HG02798 (cell line): ENCODE measurements at regions not wholly inside any gene's neighbourhood (a gene's known extent, or its start where the extent isn't known, plus 50 kb on each side); places are given as distances from the start of the nearest gene placed in this dataset.

Experiments
- ATAC-seq: cut with Tn5 transposase; IDR thresholded peaks from one replicate; pipeline ENCODE4 v1.9.1; 2021; ENCODE audit warnings: mild to moderate bottlenecking; ENCODE audit not compliant: unreplicated experiment, poor library complexity

GRCh38 chr6:77535172-77535571 lies 71.9 kb upstream of the HTR1B start:
- ATAC-seq = no peak

GRCh38 chr6:77536701-77537100 lies 73.4 kb upstream of the HTR1B start:
- no peak for ATAC-seq

DNA sequence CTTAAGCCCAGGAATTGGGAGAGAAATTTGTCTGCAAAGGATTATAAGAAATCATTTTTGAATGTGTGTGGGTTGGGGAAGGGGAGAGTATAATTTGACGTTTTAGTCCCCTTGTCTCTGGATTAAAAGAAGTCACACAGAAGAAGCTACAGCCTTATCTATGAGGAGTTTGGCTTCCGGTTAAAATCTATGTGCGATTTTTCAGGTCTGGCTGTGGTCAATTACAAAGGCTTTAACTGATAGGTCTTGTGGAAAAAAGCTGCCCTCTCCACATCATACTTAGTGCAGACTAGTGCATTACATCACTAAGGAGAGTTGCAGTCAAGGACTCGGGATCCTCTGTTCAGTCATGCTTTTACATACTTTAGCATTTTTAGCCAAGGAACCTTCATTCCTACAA lies 80.3 kb upstream of the HTR1B start:
- no peak for ATAC-seq

DNA sequence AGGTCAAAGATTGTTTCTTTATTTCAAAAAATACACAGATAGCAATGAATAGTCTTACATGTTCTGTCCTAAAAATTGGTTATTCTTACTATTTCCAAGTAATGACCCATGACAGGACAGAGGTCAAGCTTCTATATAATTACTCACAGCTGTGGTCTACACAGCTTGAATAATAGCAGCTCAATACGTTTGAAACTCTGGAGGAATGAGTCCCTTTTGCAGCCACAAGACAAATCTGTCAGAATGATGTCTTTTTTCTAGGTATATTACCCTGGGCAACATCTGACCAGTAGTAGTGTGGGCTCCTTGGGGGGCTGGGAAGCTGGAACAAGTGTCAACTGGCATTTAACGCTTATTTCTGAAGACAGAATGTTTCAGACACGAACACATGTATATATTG lies 84.9 kb upstream of the HTR1B start:
- ATAC-seq = peak; percentile 37

DNA sequence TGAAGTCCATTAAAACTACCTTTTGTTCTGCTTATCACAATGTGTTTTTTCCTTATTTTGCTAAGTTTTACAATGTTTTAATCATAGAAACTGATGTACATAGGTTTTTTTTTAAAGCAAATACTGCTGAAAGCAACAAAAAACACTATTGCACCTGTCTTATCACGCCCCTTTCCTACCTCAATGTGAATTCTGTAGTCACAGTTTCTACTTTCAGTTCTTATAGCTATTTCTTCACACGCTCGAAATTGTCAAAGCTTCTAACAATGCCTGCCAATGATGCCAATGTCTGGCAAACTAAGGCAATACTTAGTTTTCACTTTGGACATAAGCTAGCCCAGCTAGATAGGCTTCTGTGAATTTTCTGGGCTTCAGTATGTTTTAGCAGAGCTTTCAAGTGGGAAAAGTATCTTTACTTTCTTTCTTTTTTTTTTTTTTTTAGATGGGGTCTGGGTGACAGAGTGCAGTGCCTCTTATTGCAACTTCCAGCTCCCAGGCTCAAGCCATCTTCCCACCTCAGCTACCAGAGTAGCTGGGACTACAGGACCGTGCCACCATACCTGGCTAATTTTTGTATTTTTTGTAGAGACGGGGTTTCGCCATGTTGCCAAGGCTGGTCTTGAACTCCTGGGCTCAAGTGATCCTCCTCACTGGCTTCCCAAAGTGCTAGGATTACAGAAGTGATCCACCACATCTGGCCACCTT lies 85.5 kb upstream of the HTR1B start:
- ATAC-seq = peak; percentile 61

DNA sequence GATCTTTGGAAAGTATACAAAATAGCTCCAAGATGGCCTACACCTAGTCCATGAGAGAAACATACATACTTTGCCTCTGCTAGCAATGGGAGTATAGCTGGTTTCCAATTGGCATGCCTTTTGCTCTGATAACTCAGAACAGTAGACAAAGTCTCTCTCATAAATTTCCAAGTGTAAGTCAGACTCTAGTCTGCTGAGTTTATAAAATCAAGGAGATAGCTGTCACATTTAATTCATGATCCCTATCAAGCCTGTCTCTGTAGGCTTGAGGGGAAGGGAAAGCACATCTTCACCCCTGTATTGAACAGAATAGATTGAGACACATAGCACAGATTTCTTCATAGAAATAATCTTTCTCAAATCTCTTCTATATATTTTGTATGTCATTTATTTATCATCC lies 87.8 kb upstream of the HTR1B start:
- no peak for ATAC-seq

GRCh38 chr6:77561768-77562314 lies 91.0 kb upstream of the MEI4 start:
- no peak for ATAC-seq

- no peak for ATAC-seq
Observed at GRCh38 chr6:77565370-77565769, 87.5 kb upstream of the MEI4 start.

DNA sequence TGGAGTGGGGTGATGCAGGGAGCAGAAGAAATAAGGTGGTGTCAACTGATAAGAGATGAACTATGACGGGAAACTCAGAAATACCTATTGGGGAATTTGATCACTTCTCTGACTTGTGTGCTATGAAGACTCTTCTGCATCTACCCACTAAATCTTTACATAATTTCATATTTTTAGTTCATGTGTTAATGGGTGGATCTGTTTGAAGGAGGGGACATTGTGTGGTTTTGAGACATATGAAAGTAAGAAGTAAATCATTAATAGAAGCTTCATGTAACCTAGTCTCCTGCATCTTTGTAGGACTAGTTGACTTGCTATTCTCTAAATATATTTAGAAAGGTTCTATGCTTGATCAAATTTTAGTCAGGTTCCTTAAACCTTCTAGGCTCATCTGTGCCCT lies 86.6 kb upstream of the MEI4 start:
- no peak for ATAC-seq

GRCh38 chr6:77568570-77568969 lies 84.3 kb upstream of the MEI4 start:
- ATAC-seq = no peak

DNA sequence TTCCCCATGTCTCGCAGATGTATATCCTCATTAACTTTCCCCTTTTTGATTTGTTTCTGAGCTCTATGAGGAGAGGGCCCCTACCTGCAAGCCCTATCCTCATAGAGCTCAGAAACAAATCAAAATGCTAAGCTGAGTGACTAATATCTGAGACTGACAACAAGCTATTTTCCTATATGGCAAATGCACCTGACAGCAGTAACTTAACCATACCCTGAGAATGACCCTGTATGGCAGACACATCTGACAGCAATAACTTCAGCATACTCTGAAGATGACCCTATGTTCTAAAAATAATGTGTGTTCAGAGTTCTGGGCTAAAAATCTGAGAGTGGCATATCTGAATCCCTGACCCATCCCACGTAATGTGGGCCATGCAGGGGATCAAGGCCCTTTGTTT lies 79.0 kb upstream of the MEI4 start:
- ATAC-seq = no peak

GRCh38 chr6:77587963-77588362 lies 64.9 kb upstream of the MEI4 start:
- peak; percentile 74 for ATAC-seq
